WTC11 (cell line): ENCODE measurements at regions not wholly inside any gene's neighbourhood (a gene's known extent, or its start where the extent isn't known, plus 50 kb on each side); places are given as distances from the start of the nearest gene placed in this dataset.
"Not testable (repeated sequence)": the region's sequence is repeated elsewhere in the genome, so short reads cannot be mapped to it uniquely, and the experiment has no call there.

Experiments used
- ATAC-seq: fragments of 200-7000 bp; cut with Tn5 transposase; 2 replicates; pipeline ENCODE4 v1.10.0; 2021; ENCODE audit warnings: mild to moderate bottlenecking, moderate library complexity
- CTCF ChIA-PET: fragments of 300-600 bp; sonication (Branson Sonifier 250); formaldehyde crosslinking; loops from one replicate; lab custom pipeline; 2021; ENCODE audit warnings: antibody characterized with exemption; lab: Charles Lee
- POLR2A ChIA-PET: fragments of 350-600 bp; sonication (Branson Sonifier 250); formaldehyde crosslinking; loops from one replicate; lab custom pipeline; 2021; ENCODE audit warnings: antibody characterized with exemption; lab: Charles Lee
- DNase-seq: peaks from one replicate; pipeline ENCODE4 v3.0.0; 2021; ENCODE audit warnings: low spot score
- H3K27ac Mint-ChIP-seq: 2 replicates; pipeline ENCODE4 v1.8.0; 2021; ENCODE audit warnings: mixed read lengths
- H3K27me3 Mint-ChIP-seq: 2 replicates; pipeline ENCODE4 v1.8.0; 2021; ENCODE audit warnings: low read depth, mild to moderate bottlenecking, moderate library complexity, mixed read lengths
- H3K36me3 Mint-ChIP-seq: 2 replicates; pipeline ENCODE4 v1.8.0; 2021; ENCODE audit warnings: mixed read lengths
- H3K4me1 Mint-ChIP-seq: 2 replicates; pipeline ENCODE4 v1.8.0; 2022; ENCODE audit warnings: mixed read lengths
- H3K4me3 Mint-ChIP-seq: 2 replicates; pipeline ENCODE4 v1.8.0; 2021; ENCODE audit warnings: mild to moderate bottlenecking, moderate library complexity, mixed read lengths
- H3K9me3 Mint-ChIP-seq: 2 replicates; pipeline ENCODE4 v1.8.0; 2021; ENCODE audit warnings: mixed read lengths
- CREM ChIP-seq: sonication (generic); formaldehyde crosslinking; IDR thresholded peaks from 2 replicates; pipeline ENCODE4 v1.8.1; 2022; ENCODE audit warnings: mild to moderate bottlenecking, missing genetic modification reagents, moderate library complexity
- ESRRA ChIP-seq: sonication (generic); formaldehyde crosslinking; IDR thresholded peaks from 2 replicates; pipeline ENCODE4 v1.8.1; 2022; ENCODE audit warnings: mild to moderate bottlenecking, missing genetic modification reagents, borderline replicate concordance
- JUN ChIP-seq: sonication (generic); formaldehyde crosslinking; IDR thresholded peaks from 2 replicates; pipeline ENCODE4 v1.8.0; 2023; ENCODE audit warnings: mild to moderate bottlenecking, missing genetic modification reagents
- MXD4 ChIP-seq: fragments of 250-450 bp; sonication (Bioruptor Pico); IDR thresholded peaks from 2 replicates; pipeline ENCODE4 v1.8.0; 2021; ENCODE audit warnings: mild to moderate bottlenecking, moderate library complexity, borderline replicate concordance
- OVOL2 ChIP-seq: fragments of 250-450 bp; sonication (Bioruptor Pico); IDR thresholded peaks from 2 replicates; pipeline ENCODE4 v1.9.0; 2021; ENCODE audit warnings: mild to moderate bottlenecking, borderline replicate concordance
- TF ChIP-seq, protein P1 (sequence below): sonication (generic); formaldehyde crosslinking; IDR thresholded peaks from 2 replicates; pipeline ENCODE4 v1.8.0; 2022; ENCODE audit warnings: mild to moderate bottlenecking, missing genetic modification reagents
- TF ChIP-seq, protein P2 (sequence below): fragments of 250-450 bp; sonication (Bioruptor Pico); conservative IDR thresholded peaks from 2 replicates; pipeline ENCODE4 v1.9.0; 2021; ENCODE audit warnings: mild to moderate bottlenecking
- TF ChIP-seq, protein P3 (sequence below): sonication (generic); formaldehyde crosslinking; IDR thresholded peaks from 2 replicates; pipeline ENCODE4 v1.8.0; 2023; ENCODE audit warnings: mild to moderate bottlenecking, missing genetic modification reagents
- TF ChIP-seq, protein P4 (sequence below): fragments of 200-600 bp; IDR thresholded peaks from 2 replicates; pipeline ENCODE4 v1.8.0; 2022; ENCODE audit warnings: antibody characterized with exemption

DNA sequence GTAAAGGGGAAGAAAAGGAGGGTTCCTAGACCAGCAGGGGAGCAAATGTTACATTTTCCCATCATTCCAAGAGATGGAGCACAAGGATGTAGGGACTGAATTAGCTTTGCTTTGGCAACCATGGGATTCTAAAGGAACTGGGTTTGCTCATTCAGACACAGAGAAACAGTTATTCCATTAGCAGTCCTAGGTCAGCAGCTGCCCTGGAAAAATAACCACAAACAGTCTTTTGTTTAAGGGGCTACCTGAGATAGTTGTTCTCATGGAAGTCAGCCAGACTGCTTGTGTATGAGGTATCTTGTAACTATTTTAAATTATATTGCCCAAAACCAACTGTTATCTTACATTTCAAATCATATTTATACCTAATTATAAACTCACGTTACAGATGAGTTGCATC, 58.4 kb upstream of the VCAM1 start:
- Mint-ChIP-seq H3K27me3 (no peaks in the 10 kb centered on the region), H3K9me3 (0 out of 2 replicates have a peak, but pooled peaks cover 4% of the 10 kb centered on the region), H3K27ac (no peak overlapping the region), H3K36me3 (no peaks in the 10 kb centered on the region), H3K4me3 (no peak overlapping the region), H3K4me1 (no peaks in the 10 kb centered on the region)
- ChIA-PET POLR2A (no interaction called here), CTCF (no interaction called here)
- DNase-seq: no peak
- TF ChIP-seq, protein P1, sequence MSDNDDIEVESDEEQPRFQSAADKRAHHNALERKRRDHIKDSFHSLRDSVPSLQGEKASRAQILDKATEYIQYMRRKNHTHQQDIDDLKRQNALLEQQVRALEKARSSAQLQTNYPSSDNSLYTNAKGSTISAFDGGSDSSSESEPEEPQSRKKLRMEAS (CRISPR knock-in tag): no peak
- no peak for TF ChIP-seq ESRRA (CRISPR knock-in tag)
- TF ChIP-seq, protein P2, sequence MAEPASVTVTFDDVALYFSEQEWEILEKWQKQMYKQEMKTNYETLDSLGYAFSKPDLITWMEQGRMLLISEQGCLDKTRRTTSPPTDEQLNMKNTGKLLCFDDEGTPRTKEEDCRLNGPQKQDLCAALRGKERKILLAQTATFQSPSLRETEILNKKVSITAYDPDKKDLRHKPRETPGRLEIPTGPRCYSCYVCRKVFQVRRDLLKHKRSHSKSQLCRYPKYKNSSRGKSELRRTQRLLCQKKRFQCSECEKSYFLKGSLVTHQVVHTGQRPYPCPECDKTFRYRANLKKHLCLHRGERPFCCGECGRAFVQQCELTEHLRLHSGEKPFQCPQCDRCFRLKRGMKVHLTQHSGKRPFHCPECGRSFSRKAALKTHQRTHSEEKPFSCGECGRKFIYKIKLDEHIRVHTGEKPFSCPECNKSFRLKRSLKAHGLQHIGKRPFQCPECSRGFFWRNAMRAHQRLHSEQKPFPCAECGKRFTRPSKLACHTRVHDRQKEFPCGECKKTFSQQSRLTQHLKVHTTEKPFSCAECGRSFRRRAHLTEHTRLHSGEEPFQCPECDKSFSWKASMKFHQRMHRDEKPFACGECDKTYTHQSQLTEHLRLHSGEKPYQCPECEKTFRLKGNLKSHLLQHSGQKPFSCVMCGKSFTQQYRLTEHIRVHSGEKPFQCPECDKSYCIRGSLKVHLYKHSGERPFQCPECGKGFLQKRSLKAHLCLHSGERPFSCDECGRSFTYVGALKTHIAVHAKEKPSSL (CRISPR knock-in tag): no peak
- TF ChIP-seq CREM (CRISPR knock-in tag): no peak
- TF ChIP-seq, protein P3, sequence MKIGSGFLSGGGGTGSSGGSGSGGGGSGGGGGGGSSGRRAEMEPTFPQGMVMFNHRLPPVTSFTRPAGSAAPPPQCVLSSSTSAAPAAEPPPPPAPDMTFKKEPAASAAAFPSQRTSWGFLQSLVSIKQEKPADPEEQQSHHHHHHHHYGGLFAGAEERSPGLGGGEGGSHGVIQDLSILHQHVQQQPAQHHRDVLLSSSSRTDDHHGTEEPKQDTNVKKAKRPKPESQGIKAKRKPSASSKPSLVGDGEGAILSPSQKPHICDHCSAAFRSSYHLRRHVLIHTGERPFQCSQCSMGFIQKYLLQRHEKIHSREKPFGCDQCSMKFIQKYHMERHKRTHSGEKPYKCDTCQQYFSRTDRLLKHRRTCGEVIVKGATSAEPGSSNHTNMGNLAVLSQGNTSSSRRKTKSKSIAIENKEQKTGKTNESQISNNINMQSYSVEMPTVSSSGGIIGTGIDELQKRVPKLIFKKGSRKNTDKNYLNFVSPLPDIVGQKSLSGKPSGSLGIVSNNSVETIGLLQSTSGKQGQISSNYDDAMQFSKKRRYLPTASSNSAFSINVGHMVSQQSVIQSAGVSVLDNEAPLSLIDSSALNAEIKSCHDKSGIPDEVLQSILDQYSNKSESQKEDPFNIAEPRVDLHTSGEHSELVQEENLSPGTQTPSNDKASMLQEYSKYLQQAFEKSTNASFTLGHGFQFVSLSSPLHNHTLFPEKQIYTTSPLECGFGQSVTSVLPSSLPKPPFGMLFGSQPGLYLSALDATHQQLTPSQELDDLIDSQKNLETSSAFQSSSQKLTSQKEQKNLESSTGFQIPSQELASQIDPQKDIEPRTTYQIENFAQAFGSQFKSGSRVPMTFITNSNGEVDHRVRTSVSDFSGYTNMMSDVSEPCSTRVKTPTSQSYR (CRISPR knock-in tag): no peak
- no peak for TF ChIP-seq JUN
- TF ChIP-seq MXD4 (CRISPR knock-in tag): no peak
- TF ChIP-seq, protein P4, sequence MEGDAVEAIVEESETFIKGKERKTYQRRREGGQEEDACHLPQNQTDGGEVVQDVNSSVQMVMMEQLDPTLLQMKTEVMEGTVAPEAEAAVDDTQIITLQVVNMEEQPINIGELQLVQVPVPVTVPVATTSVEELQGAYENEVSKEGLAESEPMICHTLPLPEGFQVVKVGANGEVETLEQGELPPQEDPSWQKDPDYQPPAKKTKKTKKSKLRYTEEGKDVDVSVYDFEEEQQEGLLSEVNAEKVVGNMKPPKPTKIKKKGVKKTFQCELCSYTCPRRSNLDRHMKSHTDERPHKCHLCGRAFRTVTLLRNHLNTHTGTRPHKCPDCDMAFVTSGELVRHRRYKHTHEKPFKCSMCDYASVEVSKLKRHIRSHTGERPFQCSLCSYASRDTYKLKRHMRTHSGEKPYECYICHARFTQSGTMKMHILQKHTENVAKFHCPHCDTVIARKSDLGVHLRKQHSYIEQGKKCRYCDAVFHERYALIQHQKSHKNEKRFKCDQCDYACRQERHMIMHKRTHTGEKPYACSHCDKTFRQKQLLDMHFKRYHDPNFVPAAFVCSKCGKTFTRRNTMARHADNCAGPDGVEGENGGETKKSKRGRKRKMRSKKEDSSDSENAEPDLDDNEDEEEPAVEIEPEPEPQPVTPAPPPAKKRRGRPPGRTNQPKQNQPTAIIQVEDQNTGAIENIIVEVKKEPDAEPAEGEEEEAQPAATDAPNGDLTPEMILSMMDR: no peak
- TF ChIP-seq OVOL2 (CRISPR knock-in tag): no peak
- no peak for ATAC-seq

DNA sequence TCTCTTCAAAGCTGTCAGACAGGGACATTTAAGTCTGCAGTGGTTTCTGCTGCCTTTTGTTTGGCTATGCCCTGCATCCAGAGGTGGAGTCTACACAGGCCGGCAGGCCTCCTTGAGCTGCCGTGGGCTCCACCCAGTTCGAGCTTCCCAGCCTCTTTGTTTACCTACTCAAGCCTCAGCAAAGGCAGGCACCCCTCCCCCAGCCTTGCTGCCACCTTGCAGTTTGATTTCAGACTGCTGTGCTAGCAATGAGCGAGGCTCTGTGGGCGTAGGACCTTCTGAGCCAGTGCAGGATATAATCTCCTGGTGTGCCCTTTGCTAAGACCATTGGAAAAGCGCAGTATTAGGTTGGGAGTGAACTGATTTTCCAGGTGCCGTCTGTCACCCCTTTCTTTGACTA, 51.0 kb upstream of the VCAM1 start:
- CTCF ChIA-PET, H3K36me3 Mint-ChIP-seq: not testable (repeated sequence)
- POLR2A ChIA-PET: interaction anchor here (0.7 kb wide), 1 partner anchor 452 kb away, joined by 3 read pairs; no protein-coding TSS in a partner anchor

More for the DNA sequence above, 51.0 kb upstream of the VCAM1 start:
- not testable (repeated sequence) for ATAC-seq, H3K27me3 Mint-ChIP-seq, H3K4me3 Mint-ChIP-seq, H3K27ac Mint-ChIP-seq, DNase-seq, H3K4me1 Mint-ChIP-seq
- peaks cover 20% of the 10 kb centered on the region for H3K9me3 Mint-ChIP-seq
